DMS 273 (cell line): ENCODE measurements at regions not wholly inside any gene's neighbourhood (a gene's known extent, or its start where the extent isn't known, plus 50 kb on each side); places are given as distances from the start of the nearest gene placed in this dataset.
"Not testable (repeated sequence)": the region's sequence is repeated elsewhere in the genome, so short reads cannot be mapped to it uniquely, and the experiment has no call there.

ENCODE experiments used
- DNase-seq: peaks from one replicate; lab custom pipeline; 2025; ENCODE audit not compliant: unreplicated experiment; lab: John Stamatoyannopoulos, UW

- DNase-seq = no peak
Measured at GRCh38 chr15:81828135-81828534, 217.7 kb downstream of the MEX3B start.

GRCh38 chr15:81825136-81825535, 220.7 kb downstream of the MEX3B start:
- no peak for DNase-seq

DNA sequence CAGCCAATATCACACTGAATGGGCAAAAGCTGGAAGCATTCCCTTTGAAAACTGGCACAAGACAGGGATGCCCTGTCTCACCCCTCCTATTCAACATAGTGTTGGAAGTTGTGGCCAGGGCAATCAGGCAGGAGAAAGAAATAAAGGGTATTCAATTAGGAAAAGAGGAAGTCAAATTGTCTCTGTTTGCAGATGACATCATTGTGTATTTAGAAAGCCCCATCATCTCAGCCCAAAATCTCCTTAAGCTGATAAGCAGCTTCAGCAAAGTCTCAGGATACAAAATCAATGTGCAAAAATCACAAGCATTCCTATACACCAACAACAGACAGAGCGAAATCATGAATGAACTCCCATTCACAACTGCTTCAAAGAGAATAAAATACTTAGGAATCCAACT, 223.2 kb downstream of the MEX3B start:
- not testable (repeated sequence) for DNase-seq

DNA sequence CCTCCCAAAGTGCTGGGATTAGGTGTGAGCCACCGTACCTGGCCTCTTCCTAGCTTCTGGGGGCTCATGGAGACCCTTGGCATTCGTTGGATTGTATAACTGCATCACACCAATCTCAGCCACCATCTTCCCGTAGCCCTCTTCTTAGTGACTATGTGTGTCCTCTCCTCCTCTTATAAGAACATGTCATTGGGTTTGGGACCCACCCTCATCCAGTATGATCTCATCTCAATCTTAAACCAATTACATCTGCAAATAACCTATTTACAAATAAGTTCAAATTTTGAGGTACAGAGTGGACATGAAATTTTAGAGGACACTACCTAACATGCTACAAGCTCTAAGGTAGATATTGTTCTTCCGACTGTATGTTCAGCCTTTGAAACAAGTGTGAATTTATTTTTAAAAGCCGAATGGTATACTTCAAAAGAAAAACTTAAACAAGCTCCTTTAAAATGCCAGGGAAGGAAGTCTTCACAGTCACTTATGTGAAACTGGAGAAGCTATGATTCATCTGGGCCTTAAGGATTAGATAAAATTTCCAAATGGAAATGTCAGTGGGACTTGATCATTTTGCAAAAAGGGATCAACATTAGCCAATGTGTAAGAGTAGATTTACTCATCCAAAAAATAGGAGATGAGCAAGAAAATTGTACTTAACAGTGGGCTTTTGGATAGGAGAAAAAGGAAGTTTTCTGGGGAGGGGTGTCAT, 225.7 kb downstream of the MEX3B start:
- no peak for DNase-seq

- DNase-seq = no peak
Measured at GRCh38 chr15:81814882-81815455, 230.8 kb downstream of the MEX3B start.

GRCh38 chr15:81813215-81813614, 232.6 kb downstream of the MEX3B start:
- DNase-seq = peak; percentile 31

- no peak for DNase-seq
Measured at GRCh38 chr15:81812456-81812855, 233.4 kb downstream of the MEX3B start.

- no peak for DNase-seq
Measured at GRCh38 chr15:81811736-81812135, 234.1 kb downstream of the MEX3B start.

- peak; percentile 62 for DNase-seq
Measured at GRCh38 chr15:81809543-81809942, 236.3 kb downstream of the MEX3B start.

DNA sequence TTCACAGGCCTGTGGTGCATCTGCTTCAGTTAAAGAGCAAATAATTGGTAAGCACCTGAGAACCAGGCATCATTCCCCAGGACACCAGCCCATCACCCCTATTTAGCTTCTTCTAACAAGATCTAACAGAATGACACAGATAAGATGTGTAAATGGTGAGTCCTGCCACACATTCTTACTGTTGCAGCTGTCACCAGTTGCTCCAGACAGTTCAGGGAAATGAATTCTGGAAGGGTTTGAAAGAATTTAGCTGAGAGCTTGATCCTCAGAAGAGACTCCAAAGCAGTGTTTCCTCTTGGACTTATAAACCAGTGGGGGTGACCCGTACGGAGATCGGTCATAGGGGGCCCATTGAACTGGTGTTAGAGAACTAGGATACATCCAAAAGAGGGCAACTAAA, 238.0 kb downstream of the MEX3B start:
- peak; percentile 35 for DNase-seq

- DNase-seq = peak; percentile 82
Measured at GRCh38 chr15:81807186-81807585, 238.6 kb downstream of the MEX3B start.

DNA sequence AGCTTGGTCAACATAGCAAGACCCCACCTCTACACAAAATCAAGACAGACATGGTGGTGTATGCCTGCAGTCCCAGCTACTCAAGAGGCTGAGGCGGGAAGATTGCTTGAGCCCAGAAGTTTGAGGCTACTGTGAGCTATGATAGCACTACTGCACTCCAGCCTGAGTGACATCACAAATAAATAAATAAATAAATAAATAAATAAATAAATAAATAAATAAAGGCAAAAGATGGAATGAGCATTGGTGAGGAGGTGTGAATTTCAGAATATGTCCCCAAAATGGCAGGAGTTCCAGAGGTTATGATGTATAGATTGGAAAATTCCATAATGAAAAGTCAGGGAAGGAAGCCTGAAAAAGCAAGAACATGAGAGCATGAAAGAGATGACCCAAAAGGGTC, 249.9 kb downstream of the MEX3B start:
- DNase-seq = no peak

DNA sequence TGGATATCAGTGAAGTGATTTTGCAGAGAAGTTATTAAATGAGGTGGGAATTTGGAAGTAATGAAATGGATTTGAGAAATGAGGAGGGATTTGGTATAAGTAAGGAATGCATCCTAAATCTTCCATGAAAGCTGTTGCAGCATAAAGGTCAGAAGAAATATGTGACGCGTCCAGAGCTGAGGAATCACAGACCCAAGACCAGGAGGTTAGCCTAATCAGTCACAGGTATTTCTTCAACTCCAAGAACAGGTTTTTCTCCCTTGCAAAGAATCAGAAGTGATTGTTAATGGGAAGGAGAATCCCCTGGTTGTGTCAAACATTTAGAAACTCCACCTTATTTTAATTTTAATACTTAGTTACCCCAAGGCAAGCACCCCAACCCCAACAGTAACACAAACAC, 253.2 kb downstream of the MEX3B start:
- DNase-seq = no peak

DNA sequence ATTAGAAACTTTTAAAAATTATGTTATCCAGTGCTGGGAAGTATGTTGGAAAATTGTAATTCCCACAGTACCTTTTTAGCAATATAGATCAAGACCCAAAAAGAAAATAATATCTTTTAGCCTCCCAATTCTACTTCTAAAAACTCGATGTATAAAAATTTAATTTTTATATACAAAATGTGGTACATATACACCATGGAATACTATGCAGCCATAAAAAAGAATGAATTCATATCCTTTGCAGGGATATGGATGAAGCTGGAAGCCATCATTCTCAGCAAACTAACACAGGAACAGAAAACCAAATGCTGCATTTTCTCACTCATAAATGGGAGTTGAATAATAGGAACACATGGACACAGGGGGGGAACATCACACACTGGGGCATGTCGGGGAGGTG, 254.5 kb downstream of the MEX3B start:
- DNase-seq = not testable (repeated sequence)

- no peak for DNase-seq
Measured at GRCh38 chr15:81789403-81789802, 256.4 kb downstream of the MEX3B start.

DNA sequence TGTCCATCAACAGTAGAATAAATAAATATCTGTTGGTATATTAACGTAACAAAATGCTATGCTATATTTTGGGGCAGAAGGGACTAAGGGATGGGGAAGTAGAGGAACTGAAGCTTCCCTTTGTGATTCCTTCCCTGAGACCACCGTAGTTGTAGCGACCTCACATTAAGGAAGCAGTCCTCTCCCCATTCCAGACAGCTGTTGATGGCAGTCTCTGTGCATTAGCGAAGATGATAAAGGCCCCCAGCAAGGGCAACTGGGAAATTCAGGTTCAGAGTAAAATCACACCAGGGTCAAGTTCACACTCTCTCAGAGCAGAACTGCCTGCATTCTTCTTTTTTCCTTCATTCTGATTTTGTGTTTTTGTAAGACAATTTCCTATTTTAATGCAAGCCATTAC, 259.0 kb downstream of the MEX3B start:
- no peak for DNase-seq

GRCh38 chr15:81785679-81786078, 260.1 kb downstream of the MEX3B start:
- no peak for DNase-seq

- no peak for DNase-seq
Measured at GRCh38 chr15:81785181-81785580, 260.6 kb downstream of the MEX3B start.

DNA sequence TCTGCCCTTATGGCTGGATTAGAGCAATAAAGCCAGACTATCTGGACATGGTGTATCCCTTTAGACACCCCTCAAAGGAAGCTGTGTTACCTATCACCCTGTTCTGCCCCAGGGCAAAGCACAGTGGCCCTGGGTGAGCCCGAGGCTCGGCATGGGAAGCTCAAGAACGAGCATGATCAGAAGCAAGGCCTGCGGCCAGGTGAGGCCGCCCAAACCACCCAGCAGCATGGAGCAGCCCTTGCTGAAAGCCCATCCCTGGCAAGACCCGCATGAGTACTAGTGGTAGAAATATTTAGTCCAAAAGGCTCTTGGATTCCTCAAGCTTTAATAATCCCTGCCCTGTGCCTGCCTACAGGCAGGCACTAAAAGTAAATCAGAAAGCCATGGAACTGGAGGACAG, 261.1 kb downstream of the MEX3B start:
- no peak for DNase-seq

GRCh38 chr15:81783586-81783985, 262.2 kb downstream of the MEX3B start:
- no peak for DNase-seq

DNA sequence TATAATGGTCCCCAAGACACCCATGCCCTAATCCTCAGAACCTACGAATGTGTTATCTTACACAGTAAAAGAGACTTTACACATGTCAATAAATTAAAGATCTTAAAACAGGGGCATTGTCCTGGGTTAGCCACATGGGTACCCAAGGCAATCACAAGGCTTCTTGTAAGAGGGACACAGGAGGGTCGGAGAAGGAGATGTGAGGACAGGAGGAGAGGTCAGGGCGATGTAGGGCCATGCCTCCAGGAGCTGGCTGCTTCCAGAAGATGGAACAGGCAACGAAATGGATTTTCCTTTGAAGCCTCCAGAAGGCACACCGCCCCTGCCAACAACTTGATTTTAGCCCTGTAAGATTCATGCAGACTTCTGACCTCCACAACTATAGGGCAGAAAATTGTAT, 262.7 kb downstream of the MEX3B start:
- DNase-seq = no peak

GRCh38 chr15:81781395-81781794, 264.4 kb downstream of the MEX3B start:
- no peak for DNase-seq

- no peak for DNase-seq
Measured at GRCh38 chr15:81780966-81781365, 264.9 kb downstream of the MEX3B start.
